ENCODE measurements at regions not wholly inside any gene's neighbourhood (a gene's known extent, or its start where the extent isn't known, plus 50 kb on each side); places are given as distances from the start of the nearest gene placed in this dataset.

GRCh38 chr4:92066485-92066884 is 237.3 kb upstream of the GRID2 start:
- TF ChIP-seq CTCF (IDR thresholded peaks at IDR 0.05) (no peak), ZFX (IDR thresholded peaks at IDR 0.05; ENCODE audit: borderline replicate concordance) (no peak)

Data from 22Rv1 (cell line).